Liver (tissue), 8 donors: ENCODE measurements at regions not wholly inside any gene's neighbourhood (a gene's known extent, or its start where the extent isn't known, plus 50 kb on each side); places are given as distances from the start of the nearest gene placed in this dataset.

Experiments
- DNase-seq: peaks from one replicate; pipeline ENCODE4 v3.0.0-alpha.2; 2017; ENCODE audit warnings: low spot score
- H3K27ac ChIP-seq, 2 donors: one replicate each; pipeline ENCODE4 v1.7.0; 2013; ENCODE audit warnings: inconsistent platforms in 2 of 2, low read length in 2 of 2, control low read depth in 1 of 2, low read depth in 1 of 2, mild to moderate bottlenecking in 1 of 2
- H3K27me3 ChIP-seq, 4 donors: one replicate each; pipeline versions ENCODE4 v1.6.1 to v1.7.0; 2013; ENCODE audit warnings: low read length in 3 of 4, inconsistent platforms in 1 of 4, mild to moderate bottlenecking in 1 of 4, moderate library complexity in 1 of 4; ENCODE audit not compliant: control insufficient read depth in 4 of 4, insufficient read depth in 4 of 4
- H3K36me3 ChIP-seq, 4 donors: one replicate each; pipeline versions ENCODE4 v1.6.1 to v1.7.0; 2013; ENCODE audit warnings: low read length in 3 of 4, mild to moderate bottlenecking in 3 of 4, low read depth in 1 of 4, moderate library complexity in 1 of 4; ENCODE audit not compliant: control insufficient read depth in 4 of 4, insufficient read depth in 3 of 4
- H3K4me1 ChIP-seq, 4 donors: one replicate each; pipeline versions ENCODE4 v1.6.1 to v1.7.0; 2013; ENCODE audit warnings: low read length in 3 of 4, mild to moderate bottlenecking in 3 of 4, moderate library complexity in 1 of 4; ENCODE audit not compliant: control insufficient read depth in 4 of 4, insufficient read depth in 4 of 4
- H3K4me3 ChIP-seq, 3 donors: one replicate each; pipeline versions ENCODE4 v1.6.1 to v1.7.0; 2013; ENCODE audit warnings: low read length in 3 of 3, control low read depth in 1 of 3, low read depth in 1 of 3, mild to moderate bottlenecking in 1 of 3
- H3K9ac ChIP-seq, 2 donors: one replicate each; pipeline ENCODE4 v1.7.0; 2013; ENCODE audit warnings: low read length in 2 of 2, mild to moderate bottlenecking in 2 of 2, moderate library complexity in 2 of 2, control low read depth in 1 of 2, low read depth in 1 of 2
- H3K9me3 ChIP-seq, 4 donors: one replicate each; pipeline versions ENCODE4 v1.6.1 to v1.7.0; 2013; ENCODE audit warnings: low read length in 3 of 4; ENCODE audit not compliant: control insufficient read depth in 4 of 4
- ATF3 ChIP-seq: IDR thresholded peaks from 2 replicates; pipeline ENCODE4 v1.6.1; 2016; ENCODE audit warnings: antibody characterized with exemption
- CTCF ChIP-seq: fragments of 150-350 bp; IDR thresholded peaks from 2 replicates; pipeline ENCODE4 v1.5.1; 2017; ENCODE audit warnings: improper control_type of control experiment, low read depth, low read length; ENCODE audit not compliant: missing input control
- EGR1 ChIP-seq, 2 donors: IDR thresholded peaks; 2 replicates each; pipeline ENCODE4 v1.6.1; 2016 to 2018; ENCODE audit warnings: antibody characterized with exemption in 2 of 2, low read depth in 2 of 2
- FOXA1 ChIP-seq: IDR thresholded peaks from 2 replicates; pipeline ENCODE4 v1.6.1; 2016; ENCODE audit warnings: antibody characterized with exemption
- FOXA2 ChIP-seq: IDR thresholded peaks from 2 replicates; pipeline ENCODE4 v1.6.1; 2016; ENCODE audit warnings: antibody characterized with exemption
- GABPA ChIP-seq, 2 donors: IDR thresholded peaks in 1 of 2; conservative IDR thresholded peaks in 1 of 2; 2 replicates each; pipeline ENCODE4 v1.6.1; 2016; ENCODE audit warnings: antibody characterized with exemption in 2 of 2, mild to moderate bottlenecking in 1 of 2, moderate library complexity in 1 of 2
- HNF4A ChIP-seq, 2 donors: conservative IDR thresholded peaks; 2 replicates each; pipeline ENCODE4 v1.6.1; 2016; ENCODE audit warnings: antibody characterized with exemption in 2 of 2, mild to moderate bottlenecking in 2 of 2
- HNF4G ChIP-seq: IDR thresholded peaks from 2 replicates; pipeline ENCODE4 v1.6.1; 2016; ENCODE audit warnings: antibody characterized with exemption
- JUND ChIP-seq, 2 donors: IDR thresholded peaks; 2 replicates each; pipeline ENCODE4 v1.6.1; 2016; ENCODE audit warnings: antibody characterized with exemption in 2 of 2
- MAX ChIP-seq: IDR thresholded peaks from 2 replicates; pipeline ENCODE4 v1.6.1; 2016; ENCODE audit warnings: antibody characterized with exemption
- NR2F2 ChIP-seq: IDR thresholded peaks from 2 replicates; pipeline ENCODE4 v1.6.1; 2016; ENCODE audit warnings: antibody characterized with exemption
- RAD21 ChIP-seq, 2 donors: IDR thresholded peaks; 2 replicates each; pipeline ENCODE4 v1.6.1; 2016; ENCODE audit warnings: antibody characterized with exemption in 2 of 2, mild to moderate bottlenecking in 2 of 2
- REST ChIP-seq: IDR thresholded peaks from 2 replicates; pipeline ENCODE4 v1.6.1; 2016; ENCODE audit warnings: antibody characterized with exemption, mild to moderate bottlenecking
- RXRA ChIP-seq, 2 donors: IDR thresholded peaks; 2 replicates each; pipeline ENCODE4 v1.6.1; 2017 to 2018; ENCODE audit warnings: antibody characterized with exemption in 2 of 2, mild to moderate bottlenecking in 1 of 2
- SP1 ChIP-seq: IDR thresholded peaks from 2 replicates; pipeline ENCODE4 v1.6.1; 2018; ENCODE audit warnings: antibody characterized with exemption, mild to moderate bottlenecking
- TAF1 ChIP-seq: conservative IDR thresholded peaks from 2 replicates; pipeline ENCODE4 v1.6.1; 2016; ENCODE audit warnings: antibody characterized with exemption, mild to moderate bottlenecking
- YY1 ChIP-seq: IDR thresholded peaks from 2 replicates; pipeline ENCODE4 v1.6.1; 2016; ENCODE audit warnings: antibody characterized with exemption, mild to moderate bottlenecking
- ZBTB33 ChIP-seq: IDR thresholded peaks from 2 replicates; pipeline ENCODE4 v1.6.1; 2016; ENCODE audit warnings: antibody characterized with exemption
- WGBS: extraction: QIAGEN DNeasy Blood & Tissue Kit; methylation state at CpG from one replicate; pipeline ENCODE4 v1.1.7; 2013; 5-methylcytosine and 5-hydroxymethylcytosine counted together
- donor health status: healthy.
- donor health status: healthy.
- donor health status: healthy.
- donor health status: healthy.
- donor health status: healthy.

- 49% methylated on average over 4 of the region's 4 CpGs for WGBS
- Histone ChIP-seq H3K9me3 (no peaks in the 10 kb centered on the region), H3K4me1 (no peaks in the 10 kb centered on the region), H3K27me3 (no peaks in the 10 kb centered on the region), H3K4me3 (no peak overlapping the region), H3K9ac (no peak overlapping the region), H3K27ac (no peak overlapping the region), H3K36me3 (no peaks in the 10 kb centered on the region)
- TF ChIP-seq FOXA1 (no peak), GABPA (IDR thresholded peaks at IDR 0.05 in 1 of 2, conservative IDR thresholded peaks at IDR 0.05 in 1 of 2) (no peak), JUND (IDR thresholded peaks at IDR 0.05) (no peak), FOXA2 (no peak)
- DNase-seq, result no peak
These were observed 755.8 kb upstream of the LCORL start for GRCh38 chr4:18777190-18777930.

GRCh38 chr4:18767921-18768320 lies 746.4 kb upstream of the LCORL start:
- no peak overlapping the region for H3K9ac ChIP-seq
- TF ChIP-seq ATF3 (no peak), SP1 (no peak), RAD21 (IDR thresholded peaks at IDR 0.05) (no peak), HNF4G (no peak), MAX (no peak), EGR1 (IDR thresholded peaks at IDR 0.05; ENCODE audit: low read depth in 2 of 2) (no peak), JUND (IDR thresholded peaks at IDR 0.05) (no peak), FOXA1 (no peak), RXRA (IDR thresholded peaks at IDR 0.05) (no peak), NR2F2 (no peak), FOXA2 (no peak), REST (no peak), CTCF (no peak), HNF4A (conservative IDR thresholded peaks at IDR 0.05) (no peak), YY1 (no peak), TAF1 (no peak), ZBTB33 (no peak), GABPA (IDR thresholded peaks at IDR 0.05 in 1 of 2, conservative IDR thresholded peaks at IDR 0.05 in 1 of 2) (no peak)
- 71% methylated on average over 2 of the region's 2 CpGs for WGBS

More at GRCh38 chr4:18767921-18768320, 746.4 kb upstream of the LCORL start:
- H3K4me1 ChIP-seq, result no peaks in the 10 kb centered on the region
- H3K36me3 ChIP-seq, result no peaks in the 10 kb centered on the region
- no peak overlapping the region for H3K4me3 ChIP-seq
- no peak overlapping the region for H3K27ac ChIP-seq
- no peaks in the 10 kb centered on the region for H3K9me3 ChIP-seq
- H3K27me3 ChIP-seq, result no peaks in the 10 kb centered on the region
- DNase-seq, result no peak
